Amygdala (tissue), 56 donors: ENCODE measurements at regions not wholly inside any gene's neighbourhood (a gene's known extent, or its start where the extent isn't known, plus 50 kb on each side); places are given as distances from the start of the nearest gene placed in this dataset.

Experiments used
- DNase-seq, 56 donors: peaks; one replicate each; lab custom pipeline; 2025; lab: John Stamatoyannopoulos, UW

GRCh38 chr6:156045401-156046267 is 590.0 kb upstream of the NOX3 start:
- no peak for DNase-seq

GRCh38 chr6:156033598-156033997 is 578.0 kb upstream of the NOX3 start:
- DNase-seq, result no peak

DNA sequence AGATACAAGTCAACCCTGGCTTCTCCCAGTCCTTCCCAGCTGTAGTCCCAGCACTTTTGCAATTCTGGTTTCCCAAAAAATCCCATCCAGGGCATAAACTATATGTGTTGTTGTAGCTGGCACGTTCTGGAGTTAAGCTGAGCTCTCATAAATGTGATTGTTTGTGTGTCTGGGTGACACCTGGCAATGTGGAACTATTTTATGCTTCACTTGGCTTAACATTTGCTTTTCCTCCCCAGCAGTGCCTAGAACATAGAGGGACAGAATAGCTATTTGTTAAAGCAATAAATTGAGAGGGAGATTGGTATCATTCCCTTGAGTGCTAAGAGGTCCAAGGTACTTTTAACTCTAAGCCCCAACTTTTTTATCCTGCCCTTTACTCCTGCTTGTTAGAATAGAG is 575.9 kb upstream of the NOX3 start:
- no peak for DNase-seq

GRCh38 chr6:156030053-156030452 is 574.4 kb upstream of the NOX3 start:
- DNase-seq, result no peak

DNA sequence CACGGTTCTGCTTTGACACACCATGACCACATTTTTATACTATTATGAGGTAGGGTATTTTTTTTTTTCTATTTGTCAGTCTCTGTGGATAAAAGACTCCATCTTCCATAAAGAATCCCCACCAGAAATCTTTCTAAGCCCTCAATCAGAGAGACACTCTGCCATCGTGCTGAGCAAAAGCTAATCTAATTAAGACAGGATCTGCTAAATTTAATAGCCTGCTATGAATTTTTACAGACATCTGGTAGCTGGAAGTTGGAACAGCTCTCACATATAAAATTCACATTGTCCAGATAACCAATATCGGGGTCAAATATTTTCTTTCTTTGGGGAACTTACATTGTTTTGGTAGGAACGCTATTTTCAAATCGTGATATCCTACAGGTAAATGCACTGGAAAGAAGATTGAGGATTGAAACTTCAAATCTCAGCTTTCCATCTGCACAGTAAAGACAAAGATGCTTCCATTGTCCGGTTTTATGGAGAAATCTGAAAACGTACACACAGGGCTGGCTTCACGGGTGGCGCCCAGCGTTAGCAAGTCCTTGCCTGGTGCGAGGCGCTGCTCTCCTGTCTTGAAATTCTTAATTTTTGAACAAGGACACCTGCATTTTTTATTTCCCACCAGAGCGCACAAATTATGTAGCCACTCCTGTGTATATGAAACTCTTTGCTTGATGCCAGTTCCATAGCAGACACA is 573.8 kb upstream of the NOX3 start:
- DNase-seq, result no peak

DNA sequence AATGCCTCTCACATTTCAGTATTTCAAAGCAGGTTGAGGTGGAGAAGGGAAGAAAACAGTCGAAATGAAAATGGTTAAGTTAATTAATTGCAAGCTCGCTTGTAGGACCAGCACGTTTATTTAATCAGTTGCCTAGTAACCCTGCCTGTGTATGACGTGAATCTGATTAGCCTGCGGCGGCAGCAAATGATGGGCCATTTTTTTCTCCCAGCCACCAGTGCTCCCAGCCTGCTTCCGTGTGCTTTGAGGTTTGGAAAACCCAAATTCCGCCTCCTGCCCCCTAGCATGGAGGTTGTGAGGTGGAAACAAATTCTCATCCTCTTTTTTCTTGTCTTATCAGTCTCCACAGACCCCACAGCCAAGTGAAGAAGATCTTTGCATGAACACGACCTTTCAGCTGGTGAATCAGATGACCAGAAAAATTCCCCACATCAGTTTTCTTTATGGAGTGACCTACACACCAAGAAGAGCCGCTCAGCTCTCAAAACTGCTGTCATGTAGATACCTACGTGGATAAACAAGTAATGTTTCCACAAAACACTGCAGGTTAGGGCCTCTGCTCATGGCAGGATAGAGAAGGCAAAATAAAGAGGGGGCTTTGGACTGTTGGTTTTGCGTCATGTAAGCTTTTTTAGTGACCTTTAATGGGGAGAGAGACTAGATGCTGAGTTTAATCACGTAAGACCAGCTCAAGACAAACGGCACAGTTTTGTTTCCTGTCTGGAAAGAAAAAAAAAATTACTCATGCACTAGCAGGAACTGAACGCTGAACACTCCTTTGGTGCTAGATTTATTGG is 572.9 kb upstream of the NOX3 start:
- DNase-seq, result peak in 6 of 56 donors; percentile 1 to 20 (median 4)

DNA sequence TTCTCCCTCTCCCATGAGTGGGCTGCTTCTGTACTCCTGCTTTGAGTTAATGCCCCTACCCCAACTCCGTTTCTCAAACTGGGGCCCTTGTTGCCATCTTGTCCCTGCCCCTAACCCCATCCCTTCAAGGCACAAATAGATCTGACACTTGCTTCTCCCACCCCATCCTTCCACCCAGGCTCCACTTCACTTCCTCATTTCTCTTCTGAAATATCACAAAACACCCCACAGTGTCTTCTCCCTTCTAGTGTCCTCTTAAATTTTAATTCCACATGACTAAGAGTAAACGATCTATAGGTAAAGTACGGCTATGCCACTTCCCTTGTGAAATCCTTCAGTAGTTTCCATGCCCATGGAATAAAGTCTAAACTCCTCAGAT is 571.6 kb upstream of the NOX3 start:
- no peak for DNase-seq

DNA sequence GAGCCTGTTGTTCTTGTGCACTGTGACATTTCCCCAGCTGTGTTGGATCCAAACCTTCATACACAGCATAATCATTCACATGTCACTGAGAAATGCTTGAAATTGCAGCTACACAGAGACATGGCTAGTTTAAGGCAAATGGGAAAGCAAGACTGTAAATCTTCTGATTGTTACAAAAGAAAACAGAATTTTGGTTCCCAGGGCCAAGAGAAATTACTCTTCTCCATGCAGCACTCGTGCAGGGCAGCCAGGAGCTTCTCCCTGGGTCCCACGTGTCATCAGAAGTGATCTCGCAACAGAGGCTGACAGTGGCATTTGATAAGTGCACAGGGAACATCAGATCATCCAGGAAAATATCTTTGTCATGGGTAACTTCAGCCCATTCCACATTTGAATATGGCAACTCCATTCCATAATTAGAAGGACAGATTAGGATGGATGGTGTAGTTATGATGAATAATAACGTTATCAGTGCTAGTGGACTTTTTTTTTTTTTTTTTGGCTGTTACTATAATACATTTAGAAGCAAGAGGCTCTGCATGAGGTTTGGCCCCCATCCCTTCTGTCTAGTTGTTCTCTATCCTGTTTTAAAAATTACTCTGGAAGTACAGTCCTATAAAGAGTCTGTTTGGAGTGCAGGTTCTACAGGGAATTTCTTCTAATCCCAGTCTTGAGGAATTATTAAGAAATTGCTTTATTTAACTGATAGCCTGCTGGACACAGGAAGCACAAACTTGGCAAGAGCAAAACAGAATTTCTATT is 571.0 kb upstream of the NOX3 start:
- DNase-seq, result no peak

DNA sequence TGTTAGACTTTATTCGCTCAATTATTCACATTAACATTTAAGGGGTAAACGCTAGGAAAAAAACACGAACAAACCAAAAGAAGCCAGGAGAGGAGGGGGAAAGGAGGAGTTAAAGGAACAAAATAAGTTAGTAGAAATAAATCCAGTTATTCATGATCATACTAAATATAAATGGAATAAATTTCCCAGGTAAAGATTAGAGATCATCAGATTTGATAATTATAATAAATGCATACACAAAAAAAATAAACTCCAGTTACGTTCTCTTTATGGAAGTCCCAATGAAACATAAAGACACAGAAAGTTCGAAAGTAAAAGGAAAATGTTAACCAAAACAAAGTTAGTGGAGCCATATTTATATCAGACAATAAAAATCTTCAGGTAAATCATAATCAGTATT is 568.7 kb upstream of the NOX3 start:
- no peak for DNase-seq

DNA sequence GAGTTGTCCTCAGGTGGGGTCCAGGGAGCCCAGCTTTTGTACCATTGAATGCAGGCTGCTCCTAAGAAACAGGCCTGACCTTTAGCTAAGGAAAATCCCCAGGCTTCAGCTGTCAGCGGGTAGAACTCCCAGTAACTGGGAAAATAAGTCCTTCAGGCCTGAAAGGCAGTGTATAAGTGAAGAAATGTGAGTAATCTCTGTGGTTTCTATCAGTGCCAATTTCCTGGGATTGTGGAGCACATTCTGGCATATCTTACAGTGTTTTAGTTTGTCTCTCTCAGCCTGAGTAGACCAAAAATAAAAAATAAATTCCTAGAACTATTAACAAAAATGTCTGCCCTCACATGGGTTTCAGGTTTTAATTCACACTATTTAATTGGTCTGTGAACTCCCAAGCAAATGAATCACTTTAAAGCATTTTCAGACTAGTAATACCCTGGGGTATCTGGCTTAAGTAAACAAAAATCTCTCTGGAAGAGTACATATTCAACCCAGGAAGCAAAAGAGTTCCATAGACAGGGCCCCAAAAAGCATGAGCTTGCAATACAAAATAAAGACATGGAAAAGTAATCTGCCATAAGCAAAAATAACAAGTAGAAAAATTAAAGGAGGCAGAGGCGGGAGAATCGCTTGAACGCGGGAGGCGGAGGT is 566.2 kb upstream of the NOX3 start:
- DNase-seq, result no peak

GRCh38 chr6:156017838-156018237 is 562.2 kb upstream of the NOX3 start:
- DNase-seq, result no peak

DNA sequence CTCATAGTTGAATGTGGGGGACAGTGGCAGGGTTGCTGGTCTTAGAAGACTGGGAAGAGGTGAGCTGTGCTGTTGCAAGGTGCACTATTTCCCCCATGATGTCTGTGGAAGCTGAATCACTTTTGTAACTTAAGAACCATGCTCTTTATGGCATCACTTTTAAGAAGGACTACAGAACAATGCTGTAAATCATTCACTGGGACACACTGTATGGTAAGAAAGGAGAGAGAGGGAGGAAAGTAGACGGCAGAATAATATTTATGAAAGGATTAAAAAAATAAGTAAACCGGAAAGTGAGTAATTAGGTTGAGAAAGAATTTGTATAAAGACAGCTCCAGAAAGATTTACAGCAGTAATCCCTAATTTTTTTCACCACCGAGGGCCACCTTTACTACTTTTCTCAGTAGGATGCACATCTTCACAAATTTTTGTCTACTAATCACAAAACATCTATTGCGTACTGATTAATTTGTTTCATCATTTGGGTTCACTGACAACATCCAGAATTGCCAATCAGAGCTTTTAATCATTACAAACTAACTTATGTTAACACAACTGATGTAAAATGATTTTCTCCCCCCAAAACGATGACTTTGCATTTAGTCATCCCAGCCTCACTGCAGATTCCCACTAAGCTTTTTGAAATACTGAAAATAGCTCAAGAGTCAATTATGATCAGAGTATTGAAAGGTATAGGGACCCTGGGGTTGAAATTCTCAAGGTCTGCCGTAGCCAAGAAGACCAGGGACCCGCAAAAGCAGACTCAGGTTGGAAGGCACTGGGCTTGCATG is 560.7 kb upstream of the NOX3 start:
- no peak for DNase-seq

DNA sequence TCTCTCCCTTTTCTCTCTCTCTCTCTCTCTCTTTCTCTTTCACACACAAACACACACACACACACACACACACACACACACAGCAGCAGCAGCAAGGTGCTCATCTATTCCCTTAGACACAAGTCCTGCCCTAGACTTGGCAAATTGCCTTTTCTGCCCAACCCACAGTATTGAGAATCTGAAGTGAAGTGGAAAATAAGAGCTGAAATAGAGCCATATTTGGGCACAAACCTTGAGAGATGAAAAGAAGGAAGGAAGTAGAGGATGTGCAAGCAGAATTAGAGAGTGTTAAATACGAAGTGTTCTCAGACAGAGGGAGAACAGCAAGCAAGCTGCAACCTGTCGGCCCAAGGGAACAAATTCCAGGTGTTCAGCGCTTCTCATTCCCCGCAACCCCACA is 557.5 kb upstream of the NOX3 start:
- no peak for DNase-seq

DNA sequence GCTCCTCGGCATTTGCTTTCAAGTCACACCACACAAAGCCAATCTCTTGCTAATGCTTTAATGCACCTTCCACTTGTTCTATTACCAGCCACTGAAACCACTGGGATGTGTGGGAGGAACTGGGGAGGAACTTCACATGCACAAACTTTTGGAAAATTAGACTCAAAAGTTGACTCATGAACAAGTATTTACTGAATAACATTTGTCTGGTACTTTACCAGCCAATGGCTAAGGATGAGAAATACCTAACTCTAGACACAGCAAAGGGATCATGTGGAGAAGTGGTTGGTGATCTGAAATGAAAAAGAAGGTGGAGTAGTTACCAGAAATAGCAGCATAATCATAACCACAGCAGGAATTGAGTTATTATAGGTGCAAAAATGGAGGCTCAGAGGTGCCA is 554.0 kb upstream of the NOX3 start:
- no peak for DNase-seq

DNA sequence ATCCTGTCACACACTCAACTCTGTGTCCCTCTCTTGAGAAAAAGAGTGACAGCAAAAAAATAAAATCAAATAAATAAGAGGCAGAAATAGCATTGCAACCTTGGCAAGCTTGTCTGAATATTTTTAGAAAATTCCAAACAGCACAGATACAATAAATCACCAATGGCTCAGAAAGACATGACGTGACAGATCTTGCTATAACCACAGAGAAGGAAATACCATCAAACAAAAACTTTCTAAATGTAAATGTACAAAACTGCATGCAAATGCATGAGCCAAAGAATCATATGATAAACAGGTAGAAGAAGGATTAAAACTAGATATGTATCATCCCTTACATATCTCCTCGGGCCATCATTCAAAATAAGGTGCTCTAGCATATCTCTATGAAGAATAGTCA is 549.2 kb upstream of the NOX3 start:
- DNase-seq, result no peak

DNA sequence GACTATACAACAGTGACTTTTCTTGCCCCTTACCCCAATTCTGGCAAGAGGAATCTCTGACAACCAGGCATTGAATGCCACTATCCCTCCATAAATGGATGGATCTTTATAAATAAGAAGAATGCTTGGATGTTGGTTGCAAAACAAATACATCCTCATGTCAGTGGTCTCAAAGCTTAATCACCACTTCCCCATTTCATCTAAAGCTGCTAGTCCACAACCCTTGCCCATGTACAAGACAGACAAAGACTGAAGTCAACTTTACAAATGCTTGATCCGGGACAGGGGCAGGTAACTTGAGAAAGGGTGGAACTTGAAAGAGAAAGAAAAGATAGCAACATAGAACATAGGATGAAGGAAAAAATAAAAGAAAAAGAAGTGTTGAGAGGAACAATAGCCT is 540.5 kb upstream of the NOX3 start:
- DNase-seq, result no peak

DNA sequence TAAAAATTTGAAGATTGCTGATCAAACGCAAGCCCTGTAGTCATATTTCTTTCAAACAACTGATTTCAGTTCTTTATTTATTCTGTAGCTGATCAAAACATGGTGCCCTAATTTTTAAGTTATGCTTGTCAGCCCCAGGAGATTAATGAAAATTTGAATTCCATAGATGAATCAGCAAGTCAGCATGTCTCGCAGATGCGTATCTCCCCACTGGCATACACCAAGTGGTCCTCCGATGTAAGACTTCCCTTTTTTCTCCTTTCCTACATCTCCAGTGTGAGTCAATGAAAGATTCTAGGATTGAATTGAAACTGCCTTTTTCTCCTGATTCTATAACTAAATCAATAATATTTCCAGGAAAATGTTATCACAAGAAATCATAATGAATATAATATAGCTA is 539.6 kb upstream of the NOX3 start:
- no peak for DNase-seq

DNA sequence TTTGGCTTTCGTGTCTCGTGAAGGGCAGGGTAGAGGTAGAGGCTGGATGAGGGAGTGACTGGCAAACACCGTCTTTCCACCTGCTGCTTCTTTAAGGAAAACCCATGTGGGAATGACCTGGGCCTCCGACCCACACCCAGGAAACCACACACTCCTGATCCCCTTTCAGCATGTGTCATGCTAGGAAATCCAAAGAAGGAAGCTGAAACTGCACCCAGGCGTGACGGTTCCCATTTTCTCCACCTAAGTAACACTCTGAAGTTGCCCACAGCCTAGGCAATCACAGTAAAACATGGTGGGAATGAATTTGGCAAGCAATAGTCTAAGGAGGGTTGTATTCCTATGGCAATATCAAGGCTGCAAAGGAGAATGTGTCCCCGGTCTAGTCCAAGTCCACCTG is 538.4 kb upstream of the NOX3 start:
- DNase-seq, result no peak

GRCh38 chr6:155993240-155993639 is 537.6 kb upstream of the NOX3 start:
- DNase-seq, result no peak
